Esophagus (tissue), 2 donors: ENCODE measurements at regions not wholly inside any gene's neighbourhood (a gene's known extent, or its start where the extent isn't known, plus 50 kb on each side); places are given as distances from the start of the nearest gene placed in this dataset.
"Not testable (repeated sequence)": the region's sequence is repeated elsewhere in the genome, so short reads cannot be mapped to it uniquely, and the experiment has no call there.

Experiments
- H3K27ac ChIP-seq, 2 donors: one replicate each; pipeline ENCODE4 v1.5.1; 2013; ENCODE audit warnings: low read depth in 2 of 2, mild to moderate bottlenecking in 2 of 2, inconsistent platforms in 1 of 2, low read length in 1 of 2, moderate library complexity in 1 of 2
- H3K27me3 ChIP-seq, 2 donors: one replicate each; pipeline ENCODE4 v1.6.1; 2013; ENCODE audit warnings: low read length in 2 of 2, control low read depth in 1 of 2, mild to moderate bottlenecking in 1 of 2; ENCODE audit not compliant: insufficient read depth in 2 of 2, control insufficient read depth in 1 of 2
- H3K36me3 ChIP-seq, 2 donors: one replicate each; pipeline ENCODE4 v1.6.1; 2013; ENCODE audit warnings: low read length in 1 of 2; ENCODE audit not compliant: control insufficient read depth in 2 of 2, insufficient read depth in 2 of 2
- H3K4me1 ChIP-seq, 2 donors: one replicate each; pipeline ENCODE4 v1.6.1; 2013; ENCODE audit warnings: low read length in 1 of 2; ENCODE audit not compliant: control insufficient read depth in 2 of 2, insufficient read depth in 2 of 2
- H3K4me3 ChIP-seq, 2 donors: one replicate each; pipeline ENCODE4 v1.5.1; 2013; ENCODE audit warnings: low read length in 2 of 2, mild to moderate bottlenecking in 2 of 2, low read depth in 1 of 2, moderate library complexity in 1 of 2
- H3K9me3 ChIP-seq, 2 donors: one replicate each; pipeline ENCODE4 v1.6.1; 2013; ENCODE audit warnings: mild to moderate bottlenecking in 2 of 2, low read depth in 1 of 2, low read length in 1 of 2, moderate library complexity in 1 of 2; ENCODE audit not compliant: control insufficient read depth in 2 of 2, insufficient read depth in 1 of 2
- WGBS, 2 donors: extraction: QIAGEN DNeasy Blood & Tissue Kit; methylation state at CpG; one replicate each; pipeline ENCODE4 v1.1.7; 2013; 5-methylcytosine and 5-hydroxymethylcytosine counted together
- donor health status: healthy with polysubstance abuse.
- donor health status: Bipolar disorder and iron deficiency.

DNA sequence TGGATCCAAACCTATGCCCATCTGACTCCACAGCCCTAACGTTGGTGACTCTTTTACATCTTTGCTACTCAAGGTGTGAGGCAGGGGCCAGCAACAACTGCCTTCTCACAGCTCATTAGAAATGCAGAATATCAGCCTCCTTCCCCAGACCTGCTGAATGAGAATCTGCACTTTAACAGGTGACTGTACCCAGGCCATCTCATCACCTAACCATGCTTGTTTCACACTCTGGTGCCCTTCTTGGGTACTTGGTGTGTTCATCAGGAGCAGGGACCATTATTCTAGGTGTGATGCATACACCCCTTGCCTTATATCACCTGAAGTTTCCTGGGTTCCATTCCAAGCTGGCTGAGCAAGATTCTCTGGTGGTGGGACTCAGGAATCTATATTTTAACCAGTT lies 196.3 kb upstream of the LMCD1 start:
- Histone ChIP-seq H3K27ac (no peak overlapping the region), H3K36me3 (no peaks in the 10 kb centered on the region), H3K4me1 (no peaks in the 10 kb centered on the region), H3K4me3 (no peak overlapping the region), H3K9me3 (no peaks in the 10 kb centered on the region), H3K27me3 (no peaks in the 10 kb centered on the region)
- 48 to 52% methylated on average over 1 of the region's 1 CpG for WGBS, 2 donors

DNA sequence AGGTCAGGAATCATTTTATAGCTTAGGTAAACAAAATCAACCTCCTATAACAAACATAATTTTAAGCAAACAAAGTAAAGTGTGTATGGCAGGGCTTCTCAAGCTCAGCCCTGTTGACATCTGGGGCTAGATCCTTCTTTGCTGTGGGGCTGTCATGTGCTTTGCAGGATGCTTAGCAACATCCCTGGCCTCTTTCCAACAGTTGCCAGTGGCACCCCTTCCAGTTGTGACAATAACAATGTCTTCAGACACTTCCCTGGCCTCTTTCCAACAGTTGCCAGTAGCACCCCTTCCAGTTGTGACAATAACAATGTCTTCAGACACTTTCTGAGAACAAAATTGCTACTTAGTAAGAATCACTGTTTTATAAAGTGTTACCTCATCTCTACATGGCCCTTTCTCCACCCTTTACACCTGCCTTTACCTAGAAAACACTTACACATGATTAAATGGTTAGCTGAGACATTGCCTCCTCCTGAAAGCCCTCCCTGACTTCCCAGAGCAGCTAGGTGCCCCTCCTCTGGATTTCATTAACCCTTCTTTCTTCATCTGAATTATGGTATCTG lies 194.0 kb upstream of the LMCD1 start:
- H3K27me3 ChIP-seq, result no peaks in the 10 kb centered on the region
- no peak overlapping the region for H3K4me3 ChIP-seq
- H3K27ac ChIP-seq, result no peak overlapping the region
- H3K9me3 ChIP-seq, result no peaks in the 10 kb centered on the region
- no peaks in the 10 kb centered on the region for H3K36me3 ChIP-seq
- no peaks in the 10 kb centered on the region for H3K4me1 ChIP-seq

DNA sequence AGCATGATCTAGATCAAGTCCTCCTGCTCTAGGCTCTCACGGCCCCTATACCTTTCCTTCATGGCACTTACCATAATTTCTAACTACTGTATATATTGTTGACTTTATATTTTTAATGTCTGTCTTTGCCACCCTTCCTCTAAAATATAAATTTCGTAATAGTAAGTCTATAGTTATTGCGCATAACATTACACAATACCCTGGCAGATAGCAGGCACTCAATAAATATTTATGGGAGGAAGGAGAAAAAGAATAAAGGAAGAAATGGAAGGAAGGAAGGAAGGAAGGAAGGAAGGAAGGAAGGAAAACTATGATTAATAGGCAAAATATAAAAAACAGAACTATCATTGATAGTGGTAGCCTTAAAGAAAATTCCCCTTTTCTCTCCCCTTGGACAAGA lies 190.3 kb upstream of the LMCD1 start:
- Histone ChIP-seq H3K27ac (no peak overlapping the region), H3K27me3 (no peaks in the 10 kb centered on the region), H3K36me3 (no peaks in the 10 kb centered on the region), H3K9me3 (no peaks in the 10 kb centered on the region), H3K4me1 (no peaks in the 10 kb centered on the region), H3K4me3 (no peak overlapping the region)
- 89 to 92% methylated on average over 3 of the region's 3 CpGs for WGBS, 2 donors

DNA sequence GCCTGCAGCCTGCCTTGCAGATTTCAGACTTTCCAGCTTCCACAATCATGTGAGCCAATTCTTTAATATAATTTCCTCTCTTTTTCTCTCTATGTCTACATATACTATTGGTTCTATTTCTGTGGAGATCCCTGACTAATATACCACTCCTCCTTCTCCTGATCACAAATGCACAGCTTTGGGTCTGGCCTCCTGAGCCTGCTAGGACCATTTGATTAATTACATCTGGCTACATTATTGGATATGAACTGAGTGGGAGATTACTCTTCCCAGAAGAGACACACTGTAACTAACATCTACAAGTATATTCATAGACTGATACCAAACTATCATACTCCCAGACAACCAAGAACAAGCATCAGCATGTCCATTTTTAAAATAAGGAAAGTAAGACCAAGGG lies 188.9 kb upstream of the LMCD1 start:
- H3K9me3 ChIP-seq, result no peaks in the 10 kb centered on the region
- no peak overlapping the region for H3K27ac ChIP-seq
- H3K27me3 ChIP-seq, result no peaks in the 10 kb centered on the region
- H3K36me3 ChIP-seq, result no peaks in the 10 kb centered on the region
- H3K4me1 ChIP-seq, result no peaks in the 10 kb centered on the region
- no peak overlapping the region for H3K4me3 ChIP-seq

DNA sequence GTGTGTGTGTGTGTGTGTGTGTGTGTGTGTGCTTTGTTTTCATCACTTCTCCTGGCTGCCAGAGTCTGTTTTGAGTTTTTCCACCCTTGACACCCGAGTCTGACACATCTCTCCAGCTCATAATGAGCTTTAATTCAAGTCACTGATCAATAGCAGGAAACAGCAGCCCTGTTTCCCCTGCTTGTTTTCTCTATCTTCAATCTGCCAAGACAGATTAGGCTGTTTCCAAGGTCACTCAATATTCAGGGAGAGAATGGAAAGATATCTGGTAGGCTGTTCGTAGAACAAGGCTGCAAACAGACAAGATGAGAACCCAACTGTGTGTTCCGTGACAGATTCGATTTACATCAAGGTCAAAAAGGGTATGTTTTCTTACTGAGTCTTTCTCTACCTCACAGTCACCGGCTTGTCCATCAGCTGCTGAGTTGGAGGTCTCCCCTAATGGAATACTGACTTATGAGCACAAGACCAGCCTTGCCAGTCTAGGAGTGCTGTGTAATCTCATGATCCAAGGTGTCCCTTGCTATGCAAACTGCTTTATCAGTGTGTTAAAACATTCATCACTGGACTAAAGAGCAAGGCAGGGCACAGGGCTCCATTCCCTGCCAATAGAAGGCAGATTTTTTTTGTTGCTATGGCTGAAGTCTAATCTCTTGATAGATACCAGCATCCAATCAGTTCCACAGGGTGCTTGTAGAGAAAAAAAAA lies 187.9 kb upstream of the LMCD1 start:
- no peak overlapping the region for H3K27ac ChIP-seq
- no peaks in the 10 kb centered on the region for H3K27me3 ChIP-seq
- no peak overlapping the region for H3K4me3 ChIP-seq
- WGBS, 2 donors, result 48 to 56% methylated on average over 5 of the region's 5 CpGs
- no peaks in the 10 kb centered on the region for H3K4me1 ChIP-seq
- H3K9me3 ChIP-seq, result no peaks in the 10 kb centered on the region
- no peaks in the 10 kb centered on the region for H3K36me3 ChIP-seq

DNA sequence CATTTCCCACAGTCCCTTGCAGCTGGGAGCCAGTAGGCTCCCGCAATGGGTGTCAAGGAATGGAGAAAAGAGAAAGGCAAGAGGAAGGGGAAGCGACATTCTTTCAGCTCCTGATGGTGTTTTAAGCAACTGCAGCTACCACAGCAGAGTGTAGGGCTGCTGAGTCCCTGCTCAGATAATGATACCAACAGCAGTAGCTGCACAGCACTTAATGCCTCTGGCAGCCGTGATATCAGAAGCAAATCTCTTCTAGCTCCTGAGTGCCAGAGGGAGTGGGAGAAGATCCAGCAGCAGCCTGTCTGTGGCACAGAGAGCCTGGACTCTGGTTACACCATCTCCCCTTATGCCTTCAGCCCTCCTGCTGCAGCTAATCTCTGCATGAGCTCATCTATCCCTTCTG lies 186.1 kb upstream of the LMCD1 start:
- not testable (repeated sequence) for H3K36me3 ChIP-seq, H3K4me1 ChIP-seq, H3K27me3 ChIP-seq, H3K9me3 ChIP-seq, H3K27ac ChIP-seq, H3K4me3 ChIP-seq
- 81 to 90% methylated on average over 3 of the region's 3 CpGs for WGBS, 2 donors

DNA sequence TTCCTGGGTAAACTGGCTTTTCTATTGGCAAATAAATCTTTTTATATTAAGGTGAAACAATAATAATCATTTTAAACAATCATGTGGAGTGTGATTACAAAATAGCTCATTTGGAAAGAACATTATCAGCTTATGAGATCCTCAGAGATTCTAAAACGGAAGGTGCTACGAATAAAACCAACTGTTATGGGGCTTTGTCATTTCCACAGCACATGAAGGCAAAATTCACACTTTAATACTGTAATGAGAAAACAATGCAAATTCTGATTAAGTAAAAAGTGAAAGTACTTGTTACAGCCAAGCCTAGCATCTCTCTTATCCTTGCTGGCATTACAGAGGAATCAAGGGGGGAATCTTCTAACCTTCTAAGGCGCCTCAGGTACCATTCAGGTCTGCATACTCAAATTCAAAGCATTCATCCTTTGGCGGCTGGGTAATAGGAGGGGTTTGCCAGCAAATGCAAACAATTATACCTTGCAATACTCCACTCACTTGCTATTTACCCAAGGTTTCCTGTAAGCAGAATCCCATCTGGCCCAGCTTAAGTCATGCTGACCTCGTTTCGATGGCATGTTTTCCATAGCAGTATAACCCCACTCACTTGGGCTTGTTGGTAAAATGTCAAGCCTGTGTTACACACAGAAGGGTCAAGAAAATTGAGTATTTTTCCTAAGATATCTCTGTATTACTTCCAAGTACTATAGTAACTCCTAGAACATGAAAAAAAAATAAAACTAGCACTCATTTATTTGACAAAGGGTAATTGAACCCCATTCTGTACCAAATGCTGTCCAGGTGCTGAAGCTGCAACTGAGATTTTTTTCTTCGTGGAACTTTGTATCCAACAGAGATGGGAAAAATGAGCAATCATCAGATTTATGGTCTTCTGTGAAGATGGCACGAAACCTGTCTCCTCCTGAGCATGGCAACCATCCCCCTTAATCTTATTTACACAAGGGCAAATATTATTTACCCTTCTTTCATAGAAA lies 183.7 kb upstream of the LMCD1 start:
- H3K27me3 ChIP-seq, result no peaks in the 10 kb centered on the region

DNA sequence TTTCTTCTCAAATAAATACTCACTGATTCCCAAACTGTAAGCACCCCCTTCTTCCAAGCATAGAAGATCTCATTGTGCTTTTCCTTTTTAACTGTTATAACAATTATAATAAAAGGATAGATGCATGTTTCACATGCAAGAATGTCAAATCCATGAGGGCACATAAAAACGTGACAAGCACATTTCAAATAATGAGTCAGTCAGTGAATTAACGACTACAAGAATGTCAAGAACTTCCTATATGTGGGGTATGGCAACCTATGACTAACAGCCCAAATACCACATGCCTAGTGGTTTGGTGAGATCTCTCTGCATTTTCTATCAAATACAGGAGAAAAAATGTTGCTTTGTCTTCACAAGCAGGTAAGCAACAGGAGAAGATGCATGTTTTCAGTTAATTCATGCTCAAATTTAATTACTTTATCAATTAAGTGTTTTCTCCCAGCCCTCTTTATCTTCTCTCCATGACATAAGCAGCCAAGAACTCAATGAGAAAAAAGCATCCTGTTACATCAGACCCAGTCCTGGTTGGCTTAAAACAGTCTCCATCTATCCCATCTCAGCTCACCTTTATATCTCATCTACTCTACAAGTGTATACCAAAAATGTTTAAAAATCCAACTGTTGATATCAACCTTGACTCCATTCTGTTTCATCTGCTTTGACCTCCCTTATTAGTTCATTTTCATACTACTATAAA lies 181.5 kb upstream of the LMCD1 start:
- Histone ChIP-seq H3K36me3 (no peaks in the 10 kb centered on the region), H3K27me3 (no peaks in the 10 kb centered on the region), H3K9me3 (no peaks in the 10 kb centered on the region), H3K27ac (no peak overlapping the region), H3K4me3 (no peak overlapping the region), H3K4me1 (no peaks in the 10 kb centered on the region)
- 38 to 50% methylated on average over 2 of the region's 2 CpGs for WGBS, 2 donors

More for the DNA sequence above, 183.7 kb upstream of the LMCD1 start:
- WGBS, 2 donors, result 75 to 78% methylated on average over 8 of the region's 8 CpGs
- H3K4me1 ChIP-seq, result no peaks in the 10 kb centered on the region
- H3K36me3 ChIP-seq, result no peaks in the 10 kb centered on the region
- no peak overlapping the region for H3K4me3 ChIP-seq
- no peak overlapping the region for H3K27ac ChIP-seq
- no peaks in the 10 kb centered on the region for H3K9me3 ChIP-seq

DNA sequence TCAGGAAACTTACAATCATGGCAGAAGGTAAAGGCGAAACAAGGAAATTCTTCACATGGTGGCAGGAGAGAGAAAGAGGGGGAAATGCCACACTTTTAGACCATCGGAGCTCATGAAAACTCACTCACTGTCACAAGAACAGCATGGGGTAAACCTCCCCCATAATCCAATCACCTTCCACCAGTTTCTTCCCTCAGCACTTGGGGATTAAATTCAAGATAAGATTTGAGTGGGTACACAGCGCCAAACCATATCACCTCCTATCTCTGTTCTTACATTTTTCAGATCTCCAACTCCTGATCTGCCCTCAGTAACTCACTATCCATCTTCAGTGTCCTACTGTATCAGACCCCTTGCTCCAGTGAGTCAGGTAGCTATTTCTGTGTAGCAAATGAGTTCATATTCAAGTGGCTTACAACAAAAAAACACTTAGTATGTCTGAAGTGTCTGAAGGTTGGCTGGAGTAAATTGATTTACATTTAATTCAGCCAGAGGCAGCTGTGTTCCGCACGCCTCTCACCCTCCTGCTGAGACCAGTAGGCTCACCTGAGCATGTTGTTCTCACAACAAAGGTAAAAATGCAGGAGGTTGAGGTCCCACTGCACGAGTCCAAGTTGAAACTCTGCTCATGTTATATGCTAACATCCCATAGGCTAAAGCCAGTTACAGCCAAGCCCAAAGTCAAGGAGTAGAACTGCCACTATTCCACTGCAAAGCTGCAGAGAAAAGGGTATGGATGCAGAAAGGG lies 180.7 kb upstream of the LMCD1 start:
- WGBS, 2 donors, result 71 to 73% methylated on average over 6 of the region's 6 CpGs
- H3K4me1 ChIP-seq, result no peaks in the 10 kb centered on the region
- H3K27ac ChIP-seq, result no peak overlapping the region
- no peaks in the 10 kb centered on the region for H3K27me3 ChIP-seq
- H3K36me3 ChIP-seq, result no peaks in the 10 kb centered on the region
- no peaks in the 10 kb centered on the region for H3K9me3 ChIP-seq
- H3K4me3 ChIP-seq, result no peak overlapping the region
